GM12872 (cell line): ENCODE measurements at regions not wholly inside any gene's neighbourhood (a gene's known extent, or its start where the extent isn't known, plus 50 kb on each side); places are given as distances from the start of the nearest gene placed in this dataset.

Experiments used
- CTCF ChIP-seq: IDR thresholded peaks from 3 replicates; pipeline ENCODE4 v1.5.1; 2011; ENCODE audit warnings: low read depth, mild to moderate bottlenecking, low read length, moderate library complexity; ENCODE audit not compliant: insufficient read depth

DNA sequence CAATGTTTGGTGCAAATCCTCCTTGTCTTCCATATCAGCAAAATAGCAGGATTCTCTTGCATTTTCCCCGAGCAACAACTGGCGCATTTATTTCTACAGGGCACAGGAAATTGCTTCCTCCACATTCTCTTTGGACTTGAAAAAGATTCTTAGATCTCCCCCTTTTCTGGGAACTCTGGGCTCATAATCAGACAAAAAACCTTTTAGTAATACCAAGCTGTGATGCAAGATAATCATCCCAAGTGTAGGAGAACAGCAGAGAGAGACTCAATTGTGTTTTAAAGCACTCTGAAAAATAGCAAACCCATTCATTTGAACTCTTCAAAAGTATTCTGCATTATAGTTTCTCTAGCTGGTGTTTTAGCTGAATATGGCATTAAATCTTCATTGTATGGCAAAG is 419.6 kb upstream of the NPVF start:
- TF ChIP-seq CTCF = no peak

DNA sequence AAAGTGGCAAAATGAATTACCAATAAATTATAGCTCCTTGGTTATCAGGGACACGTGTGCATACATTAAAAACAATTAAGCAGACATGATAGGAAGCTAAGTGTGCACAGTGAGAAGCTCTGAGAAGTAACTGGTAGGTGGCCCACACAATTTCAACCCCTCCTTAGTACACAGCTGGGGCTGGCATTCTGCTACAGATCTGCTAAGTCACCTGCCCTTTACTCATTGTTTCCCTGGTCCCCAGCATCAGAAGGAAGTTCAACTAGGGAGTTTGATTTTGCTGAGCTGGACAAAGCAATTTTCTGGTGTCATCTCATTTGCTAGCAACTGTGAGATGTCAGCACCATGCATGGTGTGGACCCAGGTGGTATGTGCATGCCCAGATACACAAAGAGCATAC is 424.1 kb upstream of the NPVF start:
- TF ChIP-seq CTCF = no peak

DNA sequence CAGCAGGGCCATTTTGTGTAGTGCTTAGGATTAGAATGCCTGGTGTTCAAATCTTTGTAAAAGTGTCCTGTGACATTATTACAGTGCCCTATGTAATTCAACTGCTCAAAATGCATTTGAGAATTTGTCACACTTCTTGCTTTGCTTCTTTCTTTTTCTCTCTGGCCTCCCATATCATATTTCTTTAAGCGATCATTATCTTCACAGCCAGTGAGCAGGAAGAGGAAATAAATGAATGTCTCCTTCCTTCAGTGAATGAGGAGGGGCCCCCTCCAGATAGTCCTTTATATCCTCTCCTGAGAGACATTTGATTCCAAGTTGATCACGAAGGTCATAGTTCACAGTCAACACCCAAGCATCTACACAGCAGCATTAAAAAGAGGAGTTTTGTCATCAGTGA is 425.1 kb upstream of the NPVF start:
- no peak for TF ChIP-seq CTCF

- no peak for TF ChIP-seq CTCF
These were observed 427.8 kb upstream of the NPVF start for GRCh38 chr7:25656071-25656470.

GRCh38 chr7:25656581-25657026 is 428.3 kb upstream of the NPVF start:
- no peak for TF ChIP-seq CTCF

- TF ChIP-seq CTCF = no peak
These were observed 430.1 kb upstream of the NPVF start for GRCh38 chr7:25658375-25658774.

DNA sequence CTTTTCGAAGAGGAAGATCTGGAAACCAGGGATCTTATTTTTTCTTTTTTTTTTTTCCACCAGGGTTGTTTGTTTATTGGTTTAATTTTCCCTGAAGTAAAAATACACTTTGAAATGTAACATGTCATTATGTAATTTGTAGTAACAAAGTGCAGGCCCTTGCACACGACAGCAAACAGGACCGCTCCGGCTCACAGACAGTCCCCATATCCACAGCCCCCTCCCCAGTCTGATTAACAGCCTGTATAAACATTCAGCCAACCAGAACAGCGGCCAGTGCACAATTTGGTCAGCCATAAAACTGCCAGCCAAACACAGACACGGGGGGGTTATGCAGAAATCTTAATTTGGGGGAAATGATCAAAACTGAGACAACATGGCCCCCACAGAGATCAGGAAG is 431.6 kb upstream of the NPVF start:
- TF ChIP-seq CTCF = no peak
